Naive B cell (primary cell): ENCODE measurements at regions not wholly inside any gene's neighbourhood (a gene's known extent, or its start where the extent isn't known, plus 50 kb on each side); places are given as distances from the start of the nearest gene placed in this dataset.

Source experiments
- ATAC-seq, 2 donors: fragments of 150-1000 bp; cut with Tn5 transposase; 2 replicates each; pipeline ENCODE4 v1.10.0; 2021; ENCODE audit warnings: low read depth in 2 of 2, mild to moderate bottlenecking in 2 of 2, moderate library complexity in 2 of 2
- DNase-seq: peaks from one replicate; pipeline ENCODE4 v3.0.0; 2022
- H3K27ac Mint-ChIP-seq, 6 donors: one replicate each; pipeline ENCODE4 v1.8.0; 2020 to 2022; ENCODE audit warnings: mild to moderate bottlenecking in 6 of 6, mixed read lengths in 6 of 6, moderate library complexity in 5 of 6, inconsistent platforms in 2 of 6
- H3K27me3 Mint-ChIP-seq, 3 donors: one replicate each; pipeline ENCODE4 v1.8.0; 2021 to 2022; ENCODE audit warnings: mixed read lengths in 3 of 3, mild to moderate bottlenecking in 1 of 3
- H3K36me3 Mint-ChIP-seq, 2 donors: one replicate each; pipeline ENCODE4 v1.8.0; 2020 to 2022; ENCODE audit warnings: mixed read lengths in 2 of 2, inconsistent platforms in 1 of 2, mild to moderate bottlenecking in 1 of 2
- H3K4me1 Mint-ChIP-seq, 3 donors: one replicate each; pipeline ENCODE4 v1.8.0; 2020 to 2022; ENCODE audit warnings: mixed read lengths in 3 of 3, inconsistent platforms in 1 of 3, mild to moderate bottlenecking in 1 of 3, moderate library complexity in 1 of 3
- H3K4me3 Mint-ChIP-seq, 8 donors: one replicate each; pipeline ENCODE4 v1.8.0; 2020 to 2022; ENCODE audit warnings: mild to moderate bottlenecking in 8 of 8, mixed read lengths in 8 of 8, moderate library complexity in 8 of 8, inconsistent platforms in 2 of 8
- H3K9me3 Mint-ChIP-seq, 7 donors: one replicate each; pipeline ENCODE4 v1.8.0; 2020 to 2022; ENCODE audit warnings: mixed read lengths in 7 of 7, mild to moderate bottlenecking in 5 of 7, inconsistent platforms in 2 of 7, moderate library complexity in 1 of 7

- no peaks in the 10 kb centered on the region for H3K4me1 Mint-ChIP-seq
- H3K27me3 Mint-ChIP-seq: peaks cover 5 to 10% (median 9%) of the 10 kb centered on the region in 3 donors
- no peak overlapping the region for H3K27ac Mint-ChIP-seq
- H3K36me3 Mint-ChIP-seq: no peaks in the 10 kb centered on the region
- no peaks in the 10 kb centered on the region for H3K9me3 Mint-ChIP-seq
- no peak for ATAC-seq
- DNase-seq: no peak
- H3K4me3 Mint-ChIP-seq: no peak overlapping the region
Measured at GRCh38 chr1:88074661-88075060, 609.4 kb upstream of the PKN2 start.

DNA sequence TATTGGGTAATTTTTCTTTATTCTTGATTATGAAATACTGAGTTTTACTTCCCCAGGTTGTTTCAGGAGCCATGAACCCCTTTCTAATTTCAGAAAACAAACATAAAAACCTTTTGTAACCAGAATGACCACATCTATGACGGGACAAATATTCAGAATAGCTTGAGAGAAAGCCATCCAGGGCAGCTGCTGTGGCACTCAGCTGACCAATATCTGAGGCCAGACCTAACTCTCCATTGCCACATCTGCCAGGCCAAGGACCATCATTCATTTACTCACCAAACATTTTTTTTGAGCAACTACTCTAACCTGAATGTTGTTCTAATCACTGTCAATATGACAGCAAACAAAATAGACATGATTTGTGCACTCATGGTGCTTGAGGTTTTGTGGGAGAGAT lies 608.3 kb upstream of the PKN2 start:
- Mint-ChIP-seq H3K9me3 (no peaks in the 10 kb centered on the region), H3K27ac (no peak overlapping the region), H3K4me3 (no peak overlapping the region), H3K36me3 (no peaks in the 10 kb centered on the region), H3K4me1 (no peaks in the 10 kb centered on the region), H3K27me3 (peaks cover 4 to 8% (median 5%) of the 10 kb centered on the region in 3 donors)
- no peak for ATAC-seq
- no peak for DNase-seq

- Mint-ChIP-seq H3K4me3 (no peak overlapping the region), H3K27me3 (peaks cover 0 to 8% (median 4%) of the 10 kb centered on the region in 3 donors), H3K27ac (no peak overlapping the region), H3K4me1 (no peaks in the 10 kb centered on the region), H3K9me3 (peaks cover 0 to 4% (median 0%) of the 10 kb centered on the region in 7 donors), H3K36me3 (no peaks in the 10 kb centered on the region)
- DNase-seq: no peak
- no peak for ATAC-seq
Measured at GRCh38 chr1:88079036-88079435, 605.0 kb upstream of the PKN2 start.

GRCh38 chr1:88080875-88081274 lies 603.2 kb upstream of the PKN2 start:
- ATAC-seq (no peak), DNase-seq (no peak)
- Mint-ChIP-seq H3K4me3 (no peak overlapping the region), H3K9me3 (peaks cover 6 to 22% (median 12%) of the 10 kb centered on the region in 7 donors), H3K4me1 (no peaks in the 10 kb centered on the region), H3K27me3 (peaks cover 0 to 8% (median 4%) of the 10 kb centered on the region in 3 donors), H3K36me3 (peaks cover 0 to 10% of the 10 kb centered on the region in 2 donors), H3K27ac (no peak overlapping the region)

DNA sequence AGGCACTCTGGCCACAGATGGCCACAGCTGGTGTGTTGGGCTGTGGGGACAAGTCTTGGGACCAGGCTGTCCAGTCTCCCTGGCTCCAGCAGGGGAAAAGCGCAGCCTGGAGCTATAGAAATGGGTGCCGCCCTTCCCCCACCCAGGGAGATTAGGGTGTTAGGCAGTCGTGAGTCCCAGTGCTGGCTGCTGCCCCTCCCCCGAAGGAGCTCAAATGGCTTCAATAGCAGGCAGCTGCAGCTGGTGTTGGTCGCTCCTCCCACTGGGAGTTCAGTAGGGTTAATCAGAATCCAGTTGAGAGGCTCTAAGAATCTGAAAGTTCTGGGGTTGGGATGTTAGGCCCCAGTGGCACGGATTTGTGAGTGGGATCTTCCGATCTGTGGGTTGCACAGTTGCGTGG lies 595.6 kb upstream of the PKN2 start:
- ATAC-seq (no peak), DNase-seq (no peak)
- peaks cover 5 to 39% (median 18%) of the 10 kb centered on the region in 7 donors for H3K9me3 Mint-ChIP-seq
- no peak overlapping the region for H3K27ac Mint-ChIP-seq
- H3K4me1 Mint-ChIP-seq: no peaks in the 10 kb centered on the region
- peaks cover 0 to 10% of the 10 kb centered on the region in 2 donors for H3K36me3 Mint-ChIP-seq
- peaks cover 8 to 16% (median 15%) of the 10 kb centered on the region in 3 donors for H3K27me3 Mint-ChIP-seq
- H3K4me3 Mint-ChIP-seq: no peak overlapping the region

GRCh38 chr1:88089961-88090360 lies 594.1 kb upstream of the PKN2 start:
- Mint-ChIP-seq H3K27ac (no peak overlapping the region), H3K4me1 (no peaks in the 10 kb centered on the region), H3K9me3 (peaks cover 4 to 27% (median 14%) of the 10 kb centered on the region in 7 donors), H3K27me3 (peaks cover 13 to 16% (median 15%) of the 10 kb centered on the region in 3 donors), H3K36me3 (peaks cover 0 to 9% of the 10 kb centered on the region in 2 donors), H3K4me3 (no peak overlapping the region)
- ATAC-seq (no peak), DNase-seq (no peak)

- ATAC-seq (no peak), DNase-seq (no peak)
- H3K4me1 Mint-ChIP-seq: no peaks in the 10 kb centered on the region
- H3K9me3 Mint-ChIP-seq: no peaks in the 10 kb centered on the region
- no peak overlapping the region for H3K4me3 Mint-ChIP-seq
- H3K36me3 Mint-ChIP-seq: no peaks in the 10 kb centered on the region
- no peak overlapping the region for H3K27ac Mint-ChIP-seq
- peaks cover 5 to 16% (median 12%) of the 10 kb centered on the region in 3 donors for H3K27me3 Mint-ChIP-seq
Measured at GRCh38 chr1:88098881-88099280, 585.2 kb upstream of the PKN2 start.

GRCh38 chr1:88101041-88101440 lies 583.0 kb upstream of the PKN2 start:
- Mint-ChIP-seq H3K4me1 (no peaks in the 10 kb centered on the region), H3K27ac (no peak overlapping the region), H3K4me3 (no peak overlapping the region), H3K27me3 (peaks cover 8 to 24% (median 12%) of the 10 kb centered on the region in 3 donors), H3K9me3 (no peaks in the 10 kb centered on the region), H3K36me3 (no peaks in the 10 kb centered on the region)
- no peak for DNase-seq
- ATAC-seq: no peak

DNA sequence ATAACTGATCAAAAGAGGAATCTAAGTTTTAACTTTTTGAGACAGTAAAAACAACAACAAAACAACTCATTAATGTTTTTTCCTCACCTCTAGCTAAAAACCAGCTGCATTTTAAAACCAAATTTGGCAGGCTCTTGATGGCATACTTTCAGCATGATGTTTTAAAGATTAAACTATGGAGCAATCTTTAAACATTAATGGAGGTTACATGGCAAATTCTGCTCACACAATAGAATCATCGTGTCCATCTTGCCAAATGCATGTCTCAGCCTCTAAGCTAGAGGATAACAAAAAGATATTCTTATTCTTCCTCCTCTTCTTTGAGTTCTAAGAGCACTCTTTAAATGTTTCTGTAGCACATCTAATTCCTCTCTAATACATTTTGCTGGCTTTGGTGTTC lies 579.8 kb upstream of the PKN2 start:
- H3K27ac Mint-ChIP-seq: no peak overlapping the region
- H3K4me3 Mint-ChIP-seq: no peak overlapping the region
- no peaks in the 10 kb centered on the region for H3K36me3 Mint-ChIP-seq
- no peak for ATAC-seq
- peaks cover 4 to 12% (median 10%) of the 10 kb centered on the region in 3 donors for H3K27me3 Mint-ChIP-seq
- no peaks in the 10 kb centered on the region for H3K4me1 Mint-ChIP-seq
- DNase-seq: no peak
- no peaks in the 10 kb centered on the region for H3K9me3 Mint-ChIP-seq

DNA sequence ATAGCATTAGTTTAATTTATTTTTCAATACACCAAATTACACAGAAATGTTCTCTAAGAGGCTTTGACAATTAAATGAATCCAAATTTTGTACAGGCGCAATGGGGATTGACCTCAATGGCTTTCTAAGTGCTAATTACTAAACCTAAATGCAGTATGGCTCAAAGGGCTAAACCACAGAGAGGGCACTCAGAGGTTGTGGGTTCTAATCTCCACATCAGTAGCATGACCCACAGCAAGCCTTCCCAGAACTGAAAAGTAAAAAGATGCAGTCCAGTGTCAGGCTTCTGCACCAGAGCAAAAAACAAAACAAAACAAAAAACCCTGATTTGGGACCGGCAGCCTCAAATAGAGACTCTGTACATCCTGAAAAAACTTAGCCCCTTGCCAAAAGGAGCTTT lies 579.2 kb upstream of the PKN2 start:
- ATAC-seq: no peak
- H3K36me3 Mint-ChIP-seq: no peaks in the 10 kb centered on the region
- DNase-seq: no peak
- peaks cover 10 to 17% (median 10%) of the 10 kb centered on the region in 3 donors for H3K27me3 Mint-ChIP-seq
- H3K4me3 Mint-ChIP-seq: no peak overlapping the region
- no peak overlapping the region for H3K27ac Mint-ChIP-seq
- no peaks in the 10 kb centered on the region for H3K4me1 Mint-ChIP-seq
- no peaks in the 10 kb centered on the region for H3K9me3 Mint-ChIP-seq

DNA sequence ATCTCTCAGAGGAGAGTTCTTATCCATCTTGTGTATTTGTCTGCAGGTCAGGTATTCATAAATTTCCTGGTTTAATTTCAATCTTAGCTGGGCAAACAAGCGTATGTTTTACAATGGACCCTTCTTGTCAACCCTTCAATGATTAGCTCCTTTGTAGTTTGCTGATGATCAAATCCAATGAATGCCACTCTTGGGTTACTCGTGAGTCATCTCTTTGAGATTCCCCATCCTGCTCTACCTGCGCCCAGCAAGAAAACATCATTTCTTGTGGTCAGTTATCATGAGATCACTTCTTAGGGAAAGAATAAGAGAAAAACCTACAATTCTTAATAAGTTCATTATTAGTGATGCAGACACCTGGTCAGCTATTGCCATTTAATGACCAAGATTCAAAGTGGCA lies 572.3 kb upstream of the PKN2 start:
- DNase-seq (no peak), ATAC-seq (no peak)
- H3K36me3 Mint-ChIP-seq: no peaks in the 10 kb centered on the region
- peaks cover 0 to 6% (median 5%) of the 10 kb centered on the region in 3 donors for H3K27me3 Mint-ChIP-seq
- no peaks in the 10 kb centered on the region for H3K9me3 Mint-ChIP-seq
- H3K4me3 Mint-ChIP-seq: no peak overlapping the region
- H3K4me1 Mint-ChIP-seq: no peaks in the 10 kb centered on the region
- no peak overlapping the region for H3K27ac Mint-ChIP-seq

DNA sequence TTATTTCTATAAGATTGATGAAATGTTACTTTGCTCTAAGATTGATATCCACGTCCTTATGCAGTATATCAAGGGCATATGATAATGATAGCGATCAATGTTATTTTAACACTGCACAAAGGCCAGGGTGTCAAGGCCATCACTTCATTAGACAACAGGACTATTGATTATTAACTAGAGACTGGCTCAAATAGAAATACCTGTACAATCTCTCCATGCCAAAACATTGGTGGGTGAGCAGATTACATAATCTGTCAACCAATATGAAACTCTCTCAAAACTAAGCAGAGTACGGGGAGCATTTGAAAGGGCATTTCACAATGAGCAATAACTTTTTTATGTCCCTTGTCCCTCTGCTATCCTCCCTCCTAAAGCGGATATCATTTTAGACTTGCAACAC lies 566.5 kb upstream of the PKN2 start:
- Mint-ChIP-seq H3K4me1 (no peaks in the 10 kb centered on the region), H3K4me3 (no peak overlapping the region), H3K27me3 (peaks cover 0 to 11% (median 7%) of the 10 kb centered on the region in 3 donors), H3K27ac (no peak overlapping the region), H3K36me3 (no peaks in the 10 kb centered on the region), H3K9me3 (no peaks in the 10 kb centered on the region)
- ATAC-seq (no peak), DNase-seq (no peak)

DNA sequence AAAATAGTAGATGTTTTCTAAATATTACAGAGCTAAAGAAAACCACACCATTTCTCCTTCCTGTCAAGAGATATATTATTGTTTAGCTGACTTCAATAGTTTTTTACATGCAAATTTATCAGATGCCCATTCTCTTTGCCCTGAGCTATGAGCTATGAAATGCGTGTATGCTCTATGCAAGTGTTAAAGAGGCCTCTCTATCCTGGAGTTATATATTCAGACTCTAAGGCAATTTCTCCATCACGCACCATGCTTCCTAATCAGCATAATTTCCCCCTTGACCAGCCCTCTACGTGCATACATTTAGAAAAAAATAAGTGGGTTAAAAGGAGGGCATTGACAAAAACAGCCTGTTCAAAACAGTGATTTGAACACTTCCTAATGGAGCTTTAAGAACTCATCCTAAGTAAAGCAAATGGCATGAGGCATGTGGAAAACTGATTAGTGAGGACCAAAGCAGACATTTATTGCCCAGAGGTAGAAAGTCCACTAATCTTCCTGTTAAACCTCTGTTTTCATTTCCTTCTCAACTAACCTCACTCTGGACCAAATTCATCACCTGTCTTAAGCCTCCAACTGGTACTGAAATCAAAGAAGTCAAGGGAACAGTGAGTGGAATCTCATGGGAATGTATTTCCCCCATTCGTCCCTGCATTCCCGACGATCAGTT lies 565.8 kb upstream of the PKN2 start:
- peaks cover 0 to 11% (median 7%) of the 10 kb centered on the region in 3 donors for H3K27me3 Mint-ChIP-seq
- H3K36me3 Mint-ChIP-seq: no peaks in the 10 kb centered on the region
- H3K4me1 Mint-ChIP-seq: no peaks in the 10 kb centered on the region
- DNase-seq (no peak), ATAC-seq (no peak)
- no peak overlapping the region for H3K27ac Mint-ChIP-seq
- H3K9me3 Mint-ChIP-seq: no peaks in the 10 kb centered on the region
- no peak overlapping the region for H3K4me3 Mint-ChIP-seq

DNA sequence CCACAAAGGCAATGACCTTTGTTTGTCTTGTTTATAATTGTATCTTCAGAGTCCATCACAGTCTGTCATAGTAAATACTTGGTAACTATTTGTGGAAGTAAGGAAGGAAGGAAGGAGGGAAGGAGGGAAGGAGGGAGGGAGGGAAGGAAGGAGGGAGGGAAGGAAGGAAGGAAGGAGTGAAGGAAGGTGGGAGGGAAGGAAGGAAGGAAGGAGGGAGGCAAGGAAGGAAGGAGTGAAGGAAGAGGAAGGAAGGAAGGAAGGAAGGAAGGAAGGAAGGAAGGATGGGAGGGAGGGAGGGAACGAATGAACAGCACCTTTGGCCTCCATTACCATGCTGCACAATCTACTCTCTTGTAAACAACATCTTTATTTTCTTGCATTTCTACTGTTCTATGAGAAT lies 559.5 kb upstream of the PKN2 start:
- Mint-ChIP-seq H3K36me3 (no peaks in the 10 kb centered on the region), H3K9me3 (peaks cover 0 to 4% (median 0%) of the 10 kb centered on the region in 7 donors), H3K27me3 (peaks cover 0 to 26% (median 7%) of the 10 kb centered on the region in 3 donors), H3K4me1 (no peaks in the 10 kb centered on the region), H3K27ac (no peak overlapping the region), H3K4me3 (no peak overlapping the region)
- ATAC-seq (no peak), DNase-seq (no peak)
